Activated naive CD8-positive, alpha-beta T cell treated with anti-CD3 and anti-CD28 coated beads, Interleukin-2, amount 50 U/mL, for 24 hours (primary cell): ENCODE measurements at regions not wholly inside any gene's neighbourhood (a gene's known extent, or its start where the extent isn't known, plus 50 kb on each side); places are given as distances from the start of the nearest gene placed in this dataset.
"Not testable (repeated sequence)": the region's sequence is repeated elsewhere in the genome, so short reads cannot be mapped to it uniquely, and the experiment has no call there.

ENCODE experiments used
- ATAC-seq: fragments of 150-1000 bp; cut with Tn5 transposase; one replicate; pipeline ENCODE4 v1.10.0; 2021
- DNase-seq: peaks from one replicate; pipeline ENCODE4 v3.0.0; 2021
- H3K27ac Mint-ChIP-seq: one replicate; pipeline ENCODE4 v1.8.0; 2021; ENCODE audit warnings: mild to moderate bottlenecking, mixed read lengths
- H3K27me3 Mint-ChIP-seq: one replicate; pipeline ENCODE4 v1.8.0; 2021; ENCODE audit warnings: mixed read lengths
- H3K36me3 Mint-ChIP-seq: one replicate; pipeline ENCODE4 v1.8.0; 2021; ENCODE audit warnings: low read depth, mixed read lengths
- H3K4me1 Mint-ChIP-seq: one replicate; pipeline ENCODE4 v1.8.0; 2021; ENCODE audit warnings: mixed read lengths
- H3K4me3 Mint-ChIP-seq: one replicate; pipeline ENCODE4 v1.8.0; 2021; ENCODE audit warnings: mild to moderate bottlenecking, moderate library complexity, mixed read lengths
- H3K9me3 Mint-ChIP-seq: one replicate; pipeline ENCODE4 v1.8.0; 2021; ENCODE audit warnings: mixed read lengths

- not testable (repeated sequence) for DNase-seq, H3K4me3 Mint-ChIP-seq, H3K36me3 Mint-ChIP-seq, H3K4me1 Mint-ChIP-seq, H3K9me3 Mint-ChIP-seq, H3K27ac Mint-ChIP-seq, ATAC-seq, H3K27me3 Mint-ChIP-seq
Measured at GRCh38 chr9:42421630-42422029, 238.2 kb downstream of the SPATA31A6 start.

GRCh38 chr9:42430674-42431615, 247.5 kb downstream of the SPATA31A6 start:
- not testable (repeated sequence) for DNase-seq, H3K27ac Mint-ChIP-seq, H3K36me3 Mint-ChIP-seq, H3K27me3 Mint-ChIP-seq, ATAC-seq, H3K9me3 Mint-ChIP-seq, H3K4me3 Mint-ChIP-seq, H3K4me1 Mint-ChIP-seq

DNA sequence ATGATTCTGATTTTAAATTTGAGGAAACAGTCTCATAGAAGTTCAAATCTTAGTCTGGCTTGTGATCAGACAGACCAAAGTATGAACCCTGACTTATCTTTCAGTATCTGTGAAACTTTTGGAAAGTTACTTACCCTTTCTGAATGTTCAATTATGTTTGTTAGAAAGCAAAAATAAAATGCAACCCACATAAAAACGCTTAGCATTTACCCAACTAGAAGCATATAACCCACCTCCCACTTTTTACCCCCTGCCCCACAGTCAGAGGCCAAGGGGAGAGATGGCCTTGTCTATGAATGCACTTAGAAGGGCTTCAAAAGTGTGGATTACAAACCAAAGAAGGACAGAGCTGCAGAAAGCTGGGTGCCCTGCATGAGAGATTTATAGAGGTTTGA, 248.2 kb downstream of the SPATA31A6 start:
- H3K4me1 Mint-ChIP-seq, ATAC-seq, H3K9me3 Mint-ChIP-seq, H3K27me3 Mint-ChIP-seq, H3K27ac Mint-ChIP-seq, H3K36me3 Mint-ChIP-seq, DNase-seq, H3K4me3 Mint-ChIP-seq: not testable (repeated sequence)

DNA sequence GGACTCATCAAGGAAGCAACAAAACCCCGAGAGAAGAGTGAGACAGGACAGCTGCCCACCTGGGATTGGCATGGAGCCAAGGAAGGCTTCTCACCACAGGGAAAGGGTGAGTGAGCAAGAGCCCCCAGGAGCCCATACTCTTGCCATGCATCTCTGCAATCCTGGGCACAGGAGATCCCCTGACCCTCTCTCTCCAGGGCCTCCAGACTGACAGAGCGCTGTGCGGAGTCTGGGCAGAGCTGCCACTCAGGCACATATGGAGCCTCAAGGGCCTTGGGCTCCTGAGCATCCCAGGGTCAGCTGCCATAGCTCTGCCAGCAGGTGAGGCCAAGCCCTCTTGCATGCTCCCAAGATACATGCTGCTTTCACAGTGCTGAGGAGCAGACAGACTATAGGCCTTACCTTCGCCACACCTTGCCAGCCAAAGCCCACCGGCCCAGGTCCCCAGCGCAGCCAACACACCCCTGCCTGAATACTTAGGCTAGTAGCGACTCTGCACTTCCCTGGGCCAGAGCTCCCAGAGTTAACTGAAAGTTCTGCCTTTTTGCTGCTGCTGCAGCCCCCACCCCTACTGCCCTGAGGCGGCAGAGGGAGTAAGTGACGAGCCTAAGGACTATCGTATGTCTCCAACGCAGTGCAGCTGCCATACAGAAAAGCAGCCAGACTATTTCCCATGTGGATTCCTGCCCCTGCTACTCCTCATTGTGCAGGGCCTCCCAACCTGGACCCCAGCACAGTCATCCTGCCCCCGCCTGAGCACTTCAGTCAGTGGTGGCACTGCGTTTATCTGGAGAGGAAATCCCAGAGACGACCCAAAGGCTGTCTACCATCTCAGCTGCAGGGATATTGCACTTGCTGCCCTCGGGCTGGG, 251.6 kb downstream of the SPATA31A6 start:
- not testable (repeated sequence) for H3K4me1 Mint-ChIP-seq, H3K9me3 Mint-ChIP-seq, H3K36me3 Mint-ChIP-seq, H3K27ac Mint-ChIP-seq, H3K27me3 Mint-ChIP-seq, ATAC-seq, DNase-seq, H3K4me3 Mint-ChIP-seq

DNA sequence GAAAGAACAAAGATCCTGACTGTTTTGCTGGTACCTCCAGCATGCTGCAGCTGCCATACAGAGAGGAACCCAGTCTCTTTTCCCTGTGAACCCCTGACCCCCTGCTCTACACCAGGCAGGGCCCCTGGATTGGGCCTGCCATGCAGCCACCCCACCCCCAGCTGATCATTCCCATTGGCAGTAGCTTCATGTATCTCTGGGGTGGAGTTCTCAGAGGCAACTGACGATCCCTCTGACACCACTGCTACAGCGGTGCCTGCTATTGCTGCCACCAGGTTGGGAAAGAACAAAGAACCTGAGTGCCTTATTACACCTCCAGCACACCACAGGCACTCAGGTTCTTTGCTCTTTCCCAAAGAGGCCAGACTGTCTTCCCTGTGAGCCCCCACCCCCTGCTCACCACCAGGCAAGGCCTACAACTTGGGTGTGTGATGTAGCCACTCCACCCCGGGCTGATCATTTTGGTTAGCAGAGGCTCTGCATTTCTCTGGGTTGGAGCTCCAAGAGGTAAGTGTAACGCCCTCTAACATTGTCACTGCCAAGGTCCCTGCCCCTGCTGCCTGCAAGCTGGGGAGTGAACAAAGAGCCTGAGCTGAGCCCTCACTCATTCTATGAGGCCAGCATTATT, 252.4 kb downstream of the SPATA31A6 start:
- not testable (repeated sequence) for H3K9me3 Mint-ChIP-seq, DNase-seq, H3K36me3 Mint-ChIP-seq, H3K4me1 Mint-ChIP-seq, H3K4me3 Mint-ChIP-seq, H3K27me3 Mint-ChIP-seq, H3K27ac Mint-ChIP-seq
- peak; percentile 40 for ATAC-seq

- H3K27me3 Mint-ChIP-seq, H3K36me3 Mint-ChIP-seq, DNase-seq, ATAC-seq, H3K27ac Mint-ChIP-seq, H3K4me1 Mint-ChIP-seq, H3K9me3 Mint-ChIP-seq, H3K4me3 Mint-ChIP-seq: not testable (repeated sequence)
Measured at GRCh38 chr9:42437057-42437759, 253.7 kb downstream of the SPATA31A6 start.

- not testable (repeated sequence) for DNase-seq, H3K4me3 Mint-ChIP-seq, H3K36me3 Mint-ChIP-seq, ATAC-seq, H3K27me3 Mint-ChIP-seq, H3K27ac Mint-ChIP-seq, H3K9me3 Mint-ChIP-seq, H3K4me1 Mint-ChIP-seq
Measured at GRCh38 chr9:42442680-42443079, 259.2 kb downstream of the SPATA31A6 start.

DNA sequence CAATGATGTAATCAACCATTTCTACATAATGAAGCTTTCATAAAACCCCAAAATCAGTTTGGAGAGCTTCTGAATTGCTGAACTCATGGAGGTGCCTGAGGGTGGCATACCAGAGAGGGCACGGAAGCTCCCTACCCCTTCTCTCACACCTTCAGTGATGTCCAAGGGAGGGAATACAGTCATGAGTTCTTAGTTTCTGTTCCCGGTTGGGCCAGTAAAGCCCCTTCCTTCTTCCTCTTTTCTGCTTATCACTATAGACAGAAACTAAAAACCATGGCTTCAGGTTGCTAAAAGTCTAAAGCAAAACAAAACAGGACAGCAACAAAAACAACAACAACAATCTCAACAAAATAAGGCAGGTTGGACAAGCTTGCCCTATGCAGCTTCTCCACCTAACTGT, 260.0 kb downstream of the SPATA31A6 start:
- H3K4me1 Mint-ChIP-seq, DNase-seq, H3K4me3 Mint-ChIP-seq, H3K36me3 Mint-ChIP-seq, H3K27me3 Mint-ChIP-seq, ATAC-seq, H3K27ac Mint-ChIP-seq, H3K9me3 Mint-ChIP-seq: not testable (repeated sequence)

- H3K27ac Mint-ChIP-seq, H3K4me3 Mint-ChIP-seq, H3K4me1 Mint-ChIP-seq: not testable (repeated sequence)
Measured at GRCh38 chr9:42461436-42461835, 278.0 kb downstream of the SPATA31A6 start.

GRCh38 chr9:42461863-42462262, 278.4 kb downstream of the SPATA31A6 start:
- H3K27ac Mint-ChIP-seq: not testable (repeated sequence)

More at GRCh38 chr9:42461436-42461835, 278.0 kb downstream of the SPATA31A6 start:
- H3K36me3 Mint-ChIP-seq, ATAC-seq, H3K27me3 Mint-ChIP-seq, H3K9me3 Mint-ChIP-seq, DNase-seq: not testable (repeated sequence)

DNA sequence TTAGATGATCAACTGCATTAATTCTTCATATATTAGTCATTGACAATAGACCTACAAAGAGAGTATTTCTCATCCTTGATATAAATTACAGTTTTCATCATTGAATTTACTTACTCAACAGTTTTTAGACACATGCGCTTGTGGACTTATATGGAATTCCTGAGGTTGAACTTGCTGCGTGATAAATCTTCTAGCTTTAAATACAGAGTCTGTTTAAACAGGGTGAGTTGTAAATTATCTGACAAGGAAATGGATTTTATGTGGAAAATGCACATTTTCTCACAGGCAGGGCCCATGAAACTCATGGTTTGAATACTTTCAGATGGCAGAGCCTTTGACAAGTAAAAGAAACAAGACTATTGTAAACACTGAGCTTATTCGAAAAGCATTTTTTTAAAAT, 280.5 kb downstream of the SPATA31A6 start:
- H3K9me3 Mint-ChIP-seq, H3K27me3 Mint-ChIP-seq: not testable (repeated sequence)

More at GRCh38 chr9:42461863-42462262, 278.4 kb downstream of the SPATA31A6 start:
- not testable (repeated sequence) for H3K9me3 Mint-ChIP-seq, H3K4me3 Mint-ChIP-seq, ATAC-seq, H3K27me3 Mint-ChIP-seq, H3K4me1 Mint-ChIP-seq, DNase-seq, H3K36me3 Mint-ChIP-seq

GRCh38 chr9:42470577-42470976, 287.1 kb downstream of the SPATA31A6 start:
- H3K4me1 Mint-ChIP-seq, H3K27me3 Mint-ChIP-seq, DNase-seq, ATAC-seq, H3K9me3 Mint-ChIP-seq, H3K27ac Mint-ChIP-seq, H3K36me3 Mint-ChIP-seq, H3K4me3 Mint-ChIP-seq: not testable (repeated sequence)

More for the DNA sequence above, 280.5 kb downstream of the SPATA31A6 start:
- not testable (repeated sequence) for H3K4me3 Mint-ChIP-seq, H3K4me1 Mint-ChIP-seq, DNase-seq, H3K36me3 Mint-ChIP-seq, ATAC-seq, H3K27ac Mint-ChIP-seq

DNA sequence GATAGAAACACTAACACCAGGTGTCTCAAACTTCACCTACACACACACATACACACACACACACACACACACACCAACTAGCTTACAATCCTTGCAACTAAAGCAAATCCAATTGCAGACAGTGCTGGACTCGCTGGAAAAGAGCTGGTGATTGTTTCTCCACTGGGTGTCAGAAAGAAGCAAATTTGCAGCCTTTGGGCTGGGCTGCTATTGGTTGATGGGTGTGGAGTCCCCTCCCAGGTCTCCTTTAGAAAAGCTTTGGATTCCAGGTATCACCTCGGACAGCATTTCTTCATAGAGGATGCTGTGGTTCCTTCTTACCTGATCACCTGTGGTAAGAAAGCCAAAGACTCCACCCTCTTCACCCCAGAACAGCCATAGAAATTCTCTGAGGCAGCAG, 307.5 kb downstream of the SPATA31A6 start:
- H3K36me3 Mint-ChIP-seq, H3K9me3 Mint-ChIP-seq, H3K27ac Mint-ChIP-seq: not testable (repeated sequence)

More for the DNA sequence above, 307.5 kb downstream of the SPATA31A6 start:
- not testable (repeated sequence) for H3K4me1 Mint-ChIP-seq, H3K4me3 Mint-ChIP-seq, ATAC-seq, DNase-seq, H3K27me3 Mint-ChIP-seq
